ENCODE measurements at regions not wholly inside any gene's neighbourhood (a gene's known extent, or its start where the extent isn't known, plus 50 kb on each side); places are given as distances from the start of the nearest gene placed in this dataset.

DNA sequence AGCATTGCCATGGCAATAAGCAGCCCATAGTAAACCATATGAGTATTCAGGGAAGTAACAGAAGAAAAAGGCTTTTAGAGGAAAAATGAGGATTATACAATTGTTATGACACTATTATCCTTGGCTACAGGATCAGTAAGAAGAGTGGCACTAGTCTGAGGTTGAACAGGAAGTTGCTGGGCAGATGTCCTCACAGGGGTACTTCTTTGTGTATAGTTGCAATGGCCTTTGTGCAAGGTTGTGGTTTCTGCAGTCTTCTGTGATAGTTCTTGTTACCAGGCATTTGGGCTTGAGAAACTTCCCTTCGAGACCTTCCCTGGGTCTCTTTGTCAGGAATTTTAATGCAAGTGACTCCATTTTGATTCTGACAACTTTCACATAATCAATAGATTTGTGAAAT is 100.6 kb upstream of the ATP11B start:
- DNase-seq (ENCODE audit: low spot score): no peak

DNA sequence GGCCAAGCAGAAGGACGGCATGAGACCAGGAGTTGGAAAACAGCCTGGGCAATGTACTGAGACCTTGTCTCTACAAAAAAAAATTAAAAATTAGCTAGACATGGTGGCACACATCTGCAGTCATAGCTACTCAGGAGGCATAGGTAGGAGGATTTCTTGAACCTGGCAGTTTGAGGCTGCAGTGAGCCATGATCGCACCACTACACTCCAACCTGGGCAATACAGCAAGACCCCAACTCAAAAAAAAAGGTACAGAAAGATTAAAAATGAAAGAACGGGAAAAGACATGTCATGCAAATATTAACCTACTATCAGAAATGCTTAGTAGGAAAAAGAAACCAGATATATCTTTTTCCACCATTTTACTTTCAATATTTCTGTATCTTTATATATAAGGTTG is 99.6 kb upstream of the ATP11B start:
- no peak for DNase-seq (ENCODE audit: low spot score)

DNA sequence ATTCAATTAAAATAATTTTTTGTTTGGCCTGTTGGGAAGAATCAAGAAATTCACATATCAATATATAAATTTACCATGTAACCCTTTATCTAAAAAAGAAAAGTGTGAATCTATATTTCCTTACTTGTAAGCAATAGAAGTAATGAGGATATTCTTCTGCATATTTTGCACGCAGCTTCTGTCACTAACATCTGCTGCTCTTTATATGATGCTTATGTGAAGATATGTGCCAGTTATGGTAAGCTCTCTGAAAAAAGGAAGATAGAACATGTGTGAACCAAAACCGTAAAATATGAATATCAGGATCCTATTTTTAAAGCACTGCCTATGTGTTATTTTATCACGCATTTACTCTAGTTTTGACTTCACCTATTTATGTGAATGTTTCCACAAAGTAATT is 96.4 kb upstream of the ATP11B start:
- DNase-seq (ENCODE audit: low spot score): no peak

DNA sequence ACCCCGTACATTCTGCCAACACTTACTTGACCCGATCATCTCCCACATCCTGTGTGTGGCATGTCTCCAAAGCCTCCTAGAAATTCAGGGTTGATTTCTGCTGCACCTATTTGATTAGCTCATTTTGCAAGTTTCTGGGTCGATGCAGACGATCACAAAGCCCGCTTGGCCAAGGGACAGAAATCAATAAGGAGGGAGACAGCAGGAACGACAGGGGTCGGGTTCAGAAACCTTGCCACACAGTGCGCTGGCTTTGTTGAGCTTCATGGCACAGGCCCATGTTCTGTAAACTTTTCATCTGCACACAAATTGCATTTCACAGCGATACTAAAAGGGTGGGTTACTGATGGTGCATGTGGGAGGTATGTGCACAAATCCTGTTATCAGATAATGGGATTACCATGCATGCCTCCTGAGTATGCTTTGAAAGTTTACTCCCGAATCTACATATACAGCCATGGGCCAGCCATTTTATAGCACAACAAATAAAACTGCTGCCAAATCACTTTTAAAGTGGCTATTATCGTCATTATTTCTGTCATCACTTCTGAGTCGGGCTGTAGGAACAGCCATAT is 95.9 kb upstream of the ATP11B start:
- DNase-seq (ENCODE audit: low spot score): no peak

DNA sequence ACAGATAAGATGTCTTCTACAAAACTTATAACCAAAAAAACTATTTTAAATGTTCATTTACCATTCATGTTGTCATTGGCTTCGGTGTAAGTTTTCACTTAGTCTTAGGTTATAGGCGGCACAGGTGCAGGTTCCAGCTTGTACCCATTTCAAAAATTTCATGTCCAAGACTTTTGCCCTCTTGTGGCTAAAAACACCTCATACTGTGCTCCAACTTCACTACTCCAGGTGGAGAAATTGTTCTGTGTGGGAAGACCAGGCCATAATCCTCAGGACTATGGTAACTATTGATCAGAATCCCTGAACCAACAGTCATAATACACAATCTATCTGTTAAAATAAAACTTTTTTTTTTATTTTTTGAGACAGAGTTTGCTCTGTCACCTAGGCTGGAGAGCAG is 95.2 kb upstream of the ATP11B start:
- no peak for DNase-seq (ENCODE audit: low spot score)

DNA sequence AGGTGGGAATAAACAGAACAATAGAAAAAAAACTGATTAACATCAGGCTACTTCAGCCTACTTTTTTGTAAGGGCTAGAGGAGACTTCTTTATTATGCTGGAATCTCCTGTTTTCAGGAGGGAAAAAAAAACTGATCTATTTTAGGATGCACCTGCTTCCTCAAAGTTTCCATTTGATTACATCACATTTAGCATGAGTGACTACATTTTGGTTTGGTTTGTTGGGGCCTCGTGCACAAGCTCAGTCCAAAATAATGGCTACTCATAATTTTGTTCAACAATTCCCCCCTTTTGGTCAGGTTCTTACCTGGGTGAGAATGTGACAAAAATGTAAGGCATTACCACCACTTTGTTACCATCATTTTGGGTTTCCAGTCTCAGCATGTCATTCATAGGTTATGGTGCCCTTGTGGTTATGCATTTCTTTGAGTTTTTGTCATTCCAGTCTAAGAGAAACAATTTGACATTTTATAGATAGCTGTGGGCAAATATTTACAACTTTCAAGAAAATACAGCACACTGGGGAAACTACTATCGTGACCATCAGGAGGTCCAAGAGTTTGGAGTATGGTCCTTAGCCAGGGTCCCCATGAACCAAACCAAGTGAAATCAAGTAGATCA is 93.6 kb upstream of the ATP11B start:
- no peak for DNase-seq (ENCODE audit: low spot score)

DNA sequence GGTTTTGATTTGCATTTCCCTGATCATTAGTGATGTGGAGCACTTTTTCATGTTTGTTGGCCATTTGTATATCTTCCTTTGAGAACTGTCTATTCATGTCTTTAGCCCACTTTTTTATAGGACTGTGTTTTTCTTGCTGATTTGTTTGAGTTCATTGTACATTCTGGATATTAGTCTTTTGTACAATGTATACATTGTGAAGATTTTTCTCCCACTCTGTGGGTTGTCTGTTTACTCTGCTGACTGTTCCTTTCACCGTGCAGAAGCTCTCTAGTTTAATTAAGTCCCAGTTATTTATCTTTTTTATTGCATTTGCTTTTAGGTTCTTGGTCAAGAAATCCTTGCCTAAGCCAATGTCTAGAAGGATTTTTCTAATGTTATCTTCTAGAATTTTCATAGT is 91.1 kb upstream of the ATP11B start:
- DNase-seq (ENCODE audit: low spot score): no peak

DNA sequence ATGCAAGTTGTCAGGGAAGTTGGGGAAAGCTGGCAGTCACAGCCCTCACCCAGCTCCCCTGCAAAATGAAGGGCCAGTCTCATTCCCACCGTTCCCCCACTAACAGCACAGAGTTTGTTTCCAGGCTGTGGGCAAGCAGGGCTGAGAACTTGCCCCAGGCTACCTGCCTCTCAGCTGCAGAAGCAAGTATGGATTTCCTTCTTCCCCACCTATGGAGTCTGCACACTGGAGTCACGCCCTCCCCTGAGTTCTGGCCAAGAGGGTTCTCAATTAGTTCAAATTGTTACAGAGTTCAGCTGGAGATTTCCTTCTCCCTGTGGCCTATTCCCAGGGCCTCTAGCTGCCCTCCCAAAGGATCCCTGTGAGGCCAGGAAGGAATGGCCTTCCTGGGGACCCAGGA is 90.1 kb upstream of the ATP11B start:
- no peak for DNase-seq (ENCODE audit: low spot score)

DNA sequence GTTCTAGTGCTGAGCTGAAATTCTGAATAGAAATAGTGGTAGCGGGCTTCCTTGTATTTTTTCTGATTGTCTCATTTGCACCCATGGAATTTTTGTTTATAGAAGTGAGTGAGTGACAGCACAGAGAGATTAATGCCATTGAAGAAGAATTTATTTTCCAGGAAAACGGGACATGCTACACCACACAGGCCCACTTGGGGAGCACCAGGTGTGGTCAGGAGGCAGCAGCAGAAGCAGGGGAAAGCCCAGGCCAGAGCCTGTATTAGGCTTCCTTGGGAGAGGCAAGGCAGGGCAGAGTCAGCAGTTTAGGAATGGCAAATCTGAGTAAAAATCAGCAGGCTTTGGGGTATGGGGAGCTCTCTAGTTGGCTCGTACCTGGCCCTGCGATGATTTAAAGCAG is 88.4 kb upstream of the ATP11B start:
- DNase-seq (ENCODE audit: low spot score): no peak

DNA sequence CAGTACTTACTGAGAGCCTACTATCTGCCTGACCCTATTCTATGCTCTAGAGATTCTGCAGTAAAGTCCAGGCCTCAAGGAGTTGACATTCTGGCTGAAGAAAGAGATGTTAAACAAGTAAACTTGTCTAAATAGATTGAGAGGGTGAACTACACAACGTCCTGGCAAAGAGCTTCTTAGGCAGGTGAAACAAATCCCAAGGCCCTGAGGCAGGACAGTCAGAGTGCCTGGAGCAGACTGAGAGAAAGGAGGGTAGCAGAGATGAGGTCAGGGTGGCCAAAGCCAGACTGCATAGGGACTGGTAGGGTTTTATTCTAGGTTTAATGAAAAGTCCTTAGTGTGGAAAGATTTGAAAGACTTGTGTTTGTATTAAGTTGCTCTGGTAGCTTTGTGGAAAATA is 84.5 kb upstream of the ATP11B start:
- no peak for DNase-seq (ENCODE audit: low spot score)

DNA sequence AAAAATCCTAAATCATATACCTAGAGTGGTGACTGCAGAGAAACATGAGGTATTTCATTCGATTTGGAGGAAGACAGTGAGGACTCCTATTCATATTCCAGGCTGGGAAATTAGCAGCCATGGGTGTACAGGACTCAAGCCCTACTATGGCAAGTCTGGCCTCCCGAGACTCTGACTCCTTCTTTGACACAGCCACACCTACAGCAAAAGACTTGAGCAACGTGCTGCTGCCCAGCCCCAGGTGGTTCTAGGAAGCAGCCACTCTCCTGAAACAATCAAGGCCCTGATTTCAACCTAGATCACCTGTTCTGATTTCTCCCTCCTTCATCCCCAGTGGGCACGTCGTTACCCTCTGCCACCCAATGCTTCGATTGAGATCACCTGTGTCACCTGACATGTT is 84.0 kb upstream of the ATP11B start:
- DNase-seq (ENCODE audit: low spot score): no peak

DNA sequence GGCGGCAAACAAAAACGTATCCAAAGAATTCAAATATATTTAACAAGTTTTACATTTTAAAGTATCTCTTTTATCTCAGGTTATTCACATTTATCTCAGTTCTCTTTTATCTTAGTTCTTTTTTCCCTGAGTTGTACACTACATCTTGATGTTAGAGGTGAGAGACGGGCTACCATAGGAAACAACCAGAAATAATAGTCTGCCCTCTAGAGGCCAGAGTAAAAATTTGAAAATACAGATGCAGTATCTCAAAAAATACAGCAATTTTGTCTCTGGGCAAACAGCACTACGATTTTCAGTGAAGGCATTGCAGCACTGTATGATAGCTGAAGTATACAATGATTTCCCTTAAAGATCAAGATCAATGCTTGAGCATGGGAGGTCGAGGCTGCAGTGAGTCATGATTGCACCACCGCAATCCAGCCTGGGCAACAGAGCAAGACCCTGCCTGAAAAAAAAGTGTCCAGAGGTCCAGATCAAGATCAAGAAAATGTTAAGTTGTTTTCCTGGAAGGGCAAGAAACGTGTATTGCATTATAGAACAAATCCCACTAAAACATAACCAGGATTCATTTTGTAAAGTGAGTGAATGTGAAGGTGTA is 82.6 kb upstream of the ATP11B start:
- peak; percentile 59 for DNase-seq (ENCODE audit: low spot score)

DNA sequence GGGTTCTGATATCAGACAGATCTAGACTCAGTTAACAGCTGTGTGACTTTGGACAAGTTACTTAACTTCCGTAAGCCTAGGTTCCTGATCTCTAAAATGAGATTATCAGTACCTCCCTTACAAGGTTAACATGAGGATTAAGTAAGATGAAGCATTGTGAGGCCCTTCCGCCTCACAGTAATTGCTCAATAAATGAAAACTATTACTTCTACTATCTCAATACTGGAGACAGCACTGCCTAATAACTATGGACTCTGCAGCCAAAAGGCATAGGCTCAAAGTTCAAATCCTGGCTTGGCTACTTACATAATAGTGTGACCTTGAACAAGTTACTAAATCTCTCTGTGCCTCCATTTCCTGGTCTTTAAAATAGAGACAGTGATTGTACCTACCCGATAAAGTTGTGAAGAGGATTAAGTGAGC is 82.0 kb upstream of the ATP11B start:
- DNase-seq (ENCODE audit: low spot score): no peak

DNA sequence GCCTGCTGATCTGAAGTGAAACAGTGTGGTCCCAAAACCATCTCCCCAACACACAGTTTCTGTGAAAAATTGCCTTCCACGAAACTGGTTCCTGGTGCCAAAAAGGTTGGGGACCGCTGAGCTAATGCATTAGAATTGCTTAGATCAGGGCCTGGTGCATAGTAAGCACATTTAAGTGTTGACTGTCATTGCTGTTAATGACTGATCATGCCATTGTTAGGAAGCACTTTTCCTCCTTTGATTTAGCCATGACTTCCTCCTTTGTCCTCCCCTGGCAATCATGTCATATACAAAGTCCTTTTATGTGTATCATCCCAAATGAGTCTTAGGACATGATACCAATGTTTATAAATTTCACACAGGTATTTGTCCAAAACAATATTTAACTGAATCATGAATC is 81.5 kb upstream of the ATP11B start:
- no peak for DNase-seq (ENCODE audit: low spot score)

DNA sequence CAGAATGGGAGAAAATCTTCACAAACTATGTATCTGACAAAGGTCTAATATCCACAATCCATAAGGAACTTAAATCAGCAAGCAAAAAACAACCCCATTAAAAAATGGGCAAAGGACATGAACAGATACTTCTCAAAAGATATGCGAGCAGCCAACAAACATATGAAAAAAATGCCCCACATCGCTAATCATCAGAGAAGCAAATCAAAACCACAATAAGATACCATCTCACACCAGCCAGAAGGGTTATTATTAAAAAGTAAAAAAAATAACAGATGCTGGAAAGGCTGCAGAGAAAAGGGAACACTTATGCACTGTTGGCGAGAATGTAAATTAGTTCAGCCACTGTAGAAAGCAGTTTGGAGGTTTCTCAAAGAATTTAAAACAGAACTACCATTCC is 80.2 kb upstream of the ATP11B start:
- DNase-seq (ENCODE audit: low spot score): no peak

DNA sequence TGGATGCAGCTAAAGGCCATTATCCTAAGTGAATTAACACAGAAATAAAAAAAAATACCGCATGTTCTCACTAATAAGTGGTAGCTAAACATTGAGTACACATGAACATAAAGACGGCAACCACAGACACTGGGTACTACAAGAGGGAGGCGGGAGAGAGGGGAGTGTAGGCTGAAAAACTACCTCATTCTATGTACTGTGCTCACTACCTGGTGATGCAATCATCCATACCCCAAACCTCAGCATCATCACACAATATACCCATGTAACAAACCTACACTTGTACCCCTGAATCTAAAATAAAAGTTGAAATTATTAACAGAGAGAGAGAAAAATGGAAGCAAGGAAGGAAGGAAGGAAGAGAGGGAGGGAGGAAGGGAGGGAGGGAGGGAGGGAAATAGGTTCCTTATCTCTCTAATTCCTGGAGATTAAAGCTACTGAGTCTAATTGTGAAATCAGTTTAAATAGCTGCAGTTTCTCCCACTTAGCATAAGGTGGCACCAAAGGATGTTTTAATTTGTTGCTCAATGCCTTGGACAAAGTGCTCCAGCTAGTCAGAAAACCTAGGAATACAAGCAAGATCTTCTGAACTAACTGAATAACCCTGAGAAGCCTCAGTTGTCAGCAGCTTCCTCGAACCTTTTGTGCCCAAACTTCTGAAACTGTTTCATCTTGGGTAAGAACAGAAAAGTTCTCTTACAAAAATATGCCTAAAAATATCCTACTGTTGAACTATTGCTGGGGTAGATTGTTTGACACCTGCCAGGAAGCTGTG is 79.4 kb upstream of the ATP11B start:
- peak; percentile 79 for DNase-seq (ENCODE audit: low spot score)

DNA sequence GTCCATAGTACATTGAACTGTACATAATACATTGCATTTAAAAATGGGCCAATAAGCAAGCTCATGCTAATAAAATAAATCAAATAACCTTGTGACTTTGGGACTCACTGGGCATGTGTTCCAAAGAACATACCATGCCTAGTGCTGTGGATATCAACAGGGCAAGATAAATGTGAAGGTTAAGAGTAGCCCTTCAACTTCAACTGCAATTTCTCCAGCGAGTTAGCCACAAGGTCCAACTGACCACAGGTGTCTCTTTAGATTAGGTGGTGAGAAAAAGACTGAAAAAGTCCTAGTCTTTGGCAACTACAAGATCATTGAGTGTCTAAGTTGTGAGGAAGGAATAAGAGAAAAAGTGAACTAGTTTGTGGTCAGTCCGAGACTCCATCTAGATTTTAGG is 78.3 kb upstream of the ATP11B start:
- no peak for DNase-seq (ENCODE audit: low spot score)

DNA sequence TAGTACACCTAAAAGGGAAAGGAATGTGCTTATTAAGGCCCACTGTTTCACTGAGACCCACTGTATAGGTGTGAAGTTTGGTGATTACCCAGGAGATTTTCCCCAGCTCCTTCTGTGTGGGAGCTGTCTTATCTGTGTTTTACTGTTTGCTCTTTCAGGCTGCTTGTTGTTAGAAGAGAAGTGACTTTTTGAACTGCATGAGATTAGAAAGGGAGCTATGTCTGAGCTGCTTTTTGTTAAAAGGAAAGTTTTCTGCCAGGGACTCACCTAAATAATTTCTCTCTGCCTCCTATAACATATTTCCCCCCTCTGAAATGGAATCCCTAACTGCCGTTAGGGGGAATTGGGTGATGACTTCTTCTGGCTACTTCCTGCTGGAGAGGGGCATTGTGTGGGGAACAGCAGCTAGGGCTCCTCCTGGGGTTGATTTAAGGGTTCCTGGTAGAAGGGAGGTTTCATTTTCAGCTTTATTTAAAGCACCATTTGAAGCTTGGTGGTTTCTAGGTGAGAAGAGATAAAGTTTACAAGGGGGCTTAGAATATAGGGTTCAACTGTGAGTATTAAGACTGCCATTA is 77.1 kb upstream of the ATP11B start:
- DNase-seq (ENCODE audit: low spot score): no peak

DNA sequence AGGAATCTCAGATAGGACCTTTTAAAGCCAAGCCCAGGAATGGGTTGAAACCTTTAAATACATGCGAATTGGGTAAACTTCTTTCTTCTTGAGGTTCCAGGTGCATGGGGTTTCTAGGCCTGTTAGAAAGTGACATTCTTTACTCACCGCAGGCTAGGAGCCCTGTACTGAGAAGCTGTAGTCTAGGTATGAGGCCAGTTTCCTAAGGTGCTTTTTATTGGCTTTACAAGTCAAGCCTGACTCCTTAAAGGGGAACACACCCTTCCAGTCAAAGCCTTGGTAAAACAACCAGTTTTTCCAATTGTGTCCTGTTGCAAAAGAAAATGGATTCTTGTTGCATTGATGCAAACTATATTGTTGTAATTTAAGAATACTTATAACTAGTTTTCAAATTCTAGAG is 76.1 kb upstream of the ATP11B start:
- DNase-seq (ENCODE audit: low spot score): no peak

DNA sequence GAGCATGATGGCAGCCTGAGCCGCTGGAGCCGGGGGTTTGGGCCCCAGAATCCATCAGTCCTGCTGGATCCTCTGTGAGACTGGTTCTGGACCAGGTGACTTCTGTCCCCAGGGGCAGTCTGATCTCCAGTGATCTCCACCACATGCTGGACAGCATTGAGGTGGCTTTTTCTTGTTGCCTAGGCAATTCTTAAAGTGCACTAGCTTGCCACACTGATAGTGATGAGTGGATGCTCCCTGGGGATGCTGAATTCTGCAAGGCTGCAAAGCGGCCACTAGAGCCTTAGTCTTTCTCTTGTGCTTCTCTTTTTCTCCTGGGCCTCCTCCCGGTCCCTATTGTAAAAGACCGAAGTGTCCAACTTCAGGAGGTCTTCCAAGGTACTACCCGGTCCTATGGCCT is 70.4 kb upstream of the ATP11B start:
- no peak for DNase-seq (ENCODE audit: low spot score)

DNA sequence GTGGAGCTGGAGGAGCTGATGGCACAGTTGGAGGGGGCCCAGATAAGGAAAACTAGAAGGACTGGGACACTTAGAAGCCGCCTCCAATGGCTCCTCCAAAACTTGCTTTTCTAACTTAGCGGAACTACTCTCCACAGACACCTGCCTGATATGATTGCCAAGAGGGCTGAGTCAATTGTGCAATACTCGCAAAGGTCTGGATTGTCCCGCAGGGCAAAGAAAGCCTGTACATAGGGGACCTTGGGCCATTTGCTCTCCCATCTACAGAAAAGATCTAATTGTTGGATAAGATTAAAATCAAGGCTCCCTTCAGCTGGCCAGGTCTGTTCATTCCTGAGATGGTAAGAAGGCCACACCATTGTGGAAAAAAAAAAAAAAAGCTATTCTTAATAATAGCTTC is 69.7 kb upstream of the ATP11B start:
- DNase-seq (ENCODE audit: low spot score): no peak

DNA sequence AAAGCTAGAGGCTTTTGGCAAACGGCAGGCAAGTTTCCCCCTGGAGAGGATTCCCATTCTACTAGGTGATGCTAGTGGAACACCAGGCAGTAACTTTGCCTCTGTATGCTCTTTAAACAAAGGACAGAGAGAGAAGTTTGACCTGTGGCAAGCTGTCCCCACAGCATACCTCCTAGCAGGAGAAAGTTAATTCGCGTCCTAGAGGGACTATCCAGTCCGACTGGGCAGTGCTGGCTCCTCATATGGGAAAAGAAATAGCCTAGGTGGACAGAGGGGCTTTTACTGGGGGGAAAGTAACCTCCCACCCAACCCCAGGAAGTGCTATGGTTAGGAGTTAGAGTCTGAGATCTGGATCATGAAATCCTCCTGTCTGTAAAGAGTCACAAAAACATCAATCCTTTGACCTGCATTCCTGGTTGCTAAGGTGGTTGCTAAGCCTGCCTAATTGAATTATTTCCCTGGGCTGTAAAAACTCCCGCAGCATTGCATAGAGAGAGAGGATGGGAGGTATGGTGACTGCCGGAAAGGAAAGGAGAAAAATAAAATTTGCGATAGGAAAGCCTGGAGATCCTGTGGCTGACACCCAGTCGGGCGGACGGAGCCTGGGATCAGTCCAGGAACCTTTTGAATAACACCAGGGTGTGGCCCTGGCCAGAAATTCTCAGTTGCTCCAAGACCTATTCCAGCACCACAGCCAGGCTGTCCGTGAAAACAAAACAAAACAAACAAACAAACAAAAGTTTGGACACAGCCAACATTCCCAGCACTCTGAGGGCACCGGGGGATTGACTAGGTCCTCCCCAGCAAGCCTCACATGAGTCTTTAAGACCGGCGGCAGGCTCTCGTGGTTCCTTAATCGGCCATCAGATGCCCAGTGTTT is 67.7 kb upstream of the ATP11B start:
- no peak for DNase-seq (ENCODE audit: low spot score)

Data from hematopoietic multipotent progenitor cell treated with erythropoietin and hydrocortisone succinate and interleukin-3 and kit ligand, for 15 days (in vitro differentiated cells).